ENCODE measurements at regions not wholly inside any gene's neighbourhood (a gene's known extent, or its start where the extent isn't known, plus 50 kb on each side); places are given as distances from the start of the nearest gene placed in this dataset.

GRCh38 chr2:103873716-103874351, 980.1 kb upstream of the POU3F3 start:
- BruUV-seq (replicated peaks) = no TSS peak
- CTCF ChIA-PET = no interaction called here
- TF ChIP-seq, protein P1, sequence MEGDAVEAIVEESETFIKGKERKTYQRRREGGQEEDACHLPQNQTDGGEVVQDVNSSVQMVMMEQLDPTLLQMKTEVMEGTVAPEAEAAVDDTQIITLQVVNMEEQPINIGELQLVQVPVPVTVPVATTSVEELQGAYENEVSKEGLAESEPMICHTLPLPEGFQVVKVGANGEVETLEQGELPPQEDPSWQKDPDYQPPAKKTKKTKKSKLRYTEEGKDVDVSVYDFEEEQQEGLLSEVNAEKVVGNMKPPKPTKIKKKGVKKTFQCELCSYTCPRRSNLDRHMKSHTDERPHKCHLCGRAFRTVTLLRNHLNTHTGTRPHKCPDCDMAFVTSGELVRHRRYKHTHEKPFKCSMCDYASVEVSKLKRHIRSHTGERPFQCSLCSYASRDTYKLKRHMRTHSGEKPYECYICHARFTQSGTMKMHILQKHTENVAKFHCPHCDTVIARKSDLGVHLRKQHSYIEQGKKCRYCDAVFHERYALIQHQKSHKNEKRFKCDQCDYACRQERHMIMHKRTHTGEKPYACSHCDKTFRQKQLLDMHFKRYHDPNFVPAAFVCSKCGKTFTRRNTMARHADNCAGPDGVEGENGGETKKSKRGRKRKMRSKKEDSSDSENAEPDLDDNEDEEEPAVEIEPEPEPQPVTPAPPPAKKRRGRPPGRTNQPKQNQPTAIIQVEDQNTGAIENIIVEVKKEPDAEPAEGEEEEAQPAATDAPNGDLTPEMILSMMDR (IDR thresholded peaks at IDR 0.05; ENCODE audit: unreplicated experiment) = no peak
- Mint-ChIP-seq H3K27me3 (ENCODE audit: unreplicated experiment) (no peaks in the 10 kb centered on the region), H3K36me3 (ENCODE audit: insufficient read depth, unreplicated experiment) (no peaks in the 10 kb centered on the region), H3K27ac (ENCODE audit: unreplicated experiment) (no peak overlapping the region), H3K4me3 (ENCODE audit: low read depth, unreplicated experiment) (no peak overlapping the region), H3K9me3 (ENCODE audit: low read depth, unreplicated experiment) (peaks cover 4% of the 10 kb centered on the region), H3K4me1 (ENCODE audit: low read depth, unreplicated experiment) (no peaks in the 10 kb centered on the region)
- intact Hi-C loops (cut with micrococcal nuclease; ENCODE audit: unreplicated experiment) = no loop called here
- DNase-seq = no peak

GRCh38 chr2:103875131-103875530, 978.8 kb upstream of the POU3F3 start:
- H3K4me1 Mint-ChIP-seq (ENCODE audit: low read depth, unreplicated experiment) = no peaks in the 10 kb centered on the region
- DNase-seq = no peak
- intact Hi-C loops (cut with micrococcal nuclease; ENCODE audit: unreplicated experiment) = no loop called here
- TF ChIP-seq, protein P1 (IDR thresholded peaks at IDR 0.05; ENCODE audit: unreplicated experiment) = no peak
- no peaks in the 10 kb centered on the region for H3K27me3 Mint-ChIP-seq (ENCODE audit: unreplicated experiment)
- H3K27ac Mint-ChIP-seq (ENCODE audit: unreplicated experiment) = no peak overlapping the region
- H3K36me3 Mint-ChIP-seq (ENCODE audit: insufficient read depth, unreplicated experiment) = no peaks in the 10 kb centered on the region
- no peak overlapping the region for H3K4me3 Mint-ChIP-seq (ENCODE audit: low read depth, unreplicated experiment)
- CTCF ChIA-PET = no interaction called here
- BruUV-seq (replicated peaks) = no TSS peak
- H3K9me3 Mint-ChIP-seq (ENCODE audit: low read depth, unreplicated experiment) = peaks cover 4% of the 10 kb centered on the region

DNA sequence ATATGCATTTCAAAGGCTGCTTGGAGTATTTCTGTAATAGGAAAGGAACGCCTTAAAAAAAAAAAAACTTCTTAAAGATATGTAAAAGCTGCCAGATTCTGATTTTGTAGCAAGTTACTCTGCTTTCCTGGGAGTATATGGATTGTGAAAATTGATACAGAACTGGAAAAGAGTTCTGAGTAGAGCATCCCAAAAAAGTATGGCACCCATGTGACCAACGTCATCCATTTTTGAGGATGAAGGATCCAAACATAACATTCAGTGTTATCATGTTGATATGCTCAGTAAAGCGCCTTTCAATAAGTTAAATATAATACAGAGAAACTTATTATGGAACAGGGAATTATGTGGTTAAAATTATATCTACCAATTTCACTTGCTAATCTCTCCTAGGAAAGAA, 978.4 kb upstream of the POU3F3 start:
- no peak overlapping the region for H3K4me3 Mint-ChIP-seq (ENCODE audit: low read depth, unreplicated experiment)
- no peaks in the 10 kb centered on the region for H3K4me1 Mint-ChIP-seq (ENCODE audit: low read depth, unreplicated experiment)
- intact Hi-C loops (cut with micrococcal nuclease; ENCODE audit: unreplicated experiment) = no loop called here
- no peak overlapping the region for H3K27ac Mint-ChIP-seq (ENCODE audit: unreplicated experiment)
- no TSS peak for BruUV-seq (replicated peaks)
- H3K36me3 Mint-ChIP-seq (ENCODE audit: insufficient read depth, unreplicated experiment) = no peaks in the 10 kb centered on the region
- TF ChIP-seq, protein P1 (IDR thresholded peaks at IDR 0.05; ENCODE audit: unreplicated experiment) = no peak
- CTCF ChIA-PET = no interaction called here
- peaks cover 4% of the 10 kb centered on the region for H3K9me3 Mint-ChIP-seq (ENCODE audit: low read depth, unreplicated experiment)
- no peak for DNase-seq
- H3K27me3 Mint-ChIP-seq (ENCODE audit: unreplicated experiment) = no peaks in the 10 kb centered on the region

DNA sequence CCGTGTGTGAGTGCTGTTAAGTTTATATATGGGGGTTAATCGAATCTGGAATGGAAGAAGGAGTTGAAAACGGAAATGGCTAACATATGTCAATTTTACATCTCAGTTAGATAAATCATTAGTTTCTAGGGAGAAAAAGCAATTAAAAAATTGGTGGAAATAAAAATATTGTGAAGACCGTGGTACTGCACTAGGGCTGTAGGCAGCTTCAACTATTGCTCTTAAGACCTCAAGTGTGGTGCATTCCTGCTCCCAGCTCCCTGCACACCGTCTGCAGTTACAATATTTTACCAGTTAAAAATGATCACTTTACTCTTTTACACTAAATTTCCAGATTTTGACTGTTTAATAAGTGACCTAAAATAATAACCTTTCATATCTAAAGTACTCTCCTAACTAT, 977.3 kb upstream of the POU3F3 start:
- intact Hi-C loops (cut with micrococcal nuclease; ENCODE audit: unreplicated experiment) = no loop called here
- TF ChIP-seq, protein P1 (IDR thresholded peaks at IDR 0.05; ENCODE audit: unreplicated experiment) = no peak
- H3K27me3 Mint-ChIP-seq (ENCODE audit: unreplicated experiment) = no peaks in the 10 kb centered on the region
- no peak overlapping the region for H3K4me3 Mint-ChIP-seq (ENCODE audit: low read depth, unreplicated experiment)
- CTCF ChIA-PET = no interaction called here
- peaks cover 3% of the 10 kb centered on the region for H3K9me3 Mint-ChIP-seq (ENCODE audit: low read depth, unreplicated experiment)
- BruUV-seq (replicated peaks) = no TSS peak
- H3K27ac Mint-ChIP-seq (ENCODE audit: unreplicated experiment) = no peak overlapping the region
- no peaks in the 10 kb centered on the region for H3K4me1 Mint-ChIP-seq (ENCODE audit: low read depth, unreplicated experiment)
- DNase-seq = no peak
- H3K36me3 Mint-ChIP-seq (ENCODE audit: insufficient read depth, unreplicated experiment) = no peaks in the 10 kb centered on the region

Measured in Calu3 (cell line).